ENCODE measurements at regions not wholly inside any gene's neighbourhood (a gene's known extent, or its start where the extent isn't known, plus 50 kb on each side); places are given as distances from the start of the nearest gene placed in this dataset.

GRCh38 chr3:160133757-160134156, 91.5 kb upstream of the C3orf80 start:
- Histone ChIP-seq H3K4me1 (no peaks in the 10 kb centered on the region), H3K27ac (no peak overlapping the region), H3K27me3 (no peaks in the 10 kb centered on the region), H3K9me3 (no peaks in the 10 kb centered on the region), H3K4me3 (no peak overlapping the region), H3K36me3 (no peaks in the 10 kb centered on the region)
- no peak for DNase-seq (ENCODE audit: low spot score)
- no peak for TF ChIP-seq CTCF (IDR thresholded peaks at IDR 0.05)

- Histone ChIP-seq H3K36me3 (no peaks in the 10 kb centered on the region), H3K27ac (no peak overlapping the region), H3K4me3 (no peak overlapping the region), H3K27me3 (no peaks in the 10 kb centered on the region), H3K4me1 (no peaks in the 10 kb centered on the region), H3K9me3 (no peaks in the 10 kb centered on the region)
- no peak for DNase-seq (ENCODE audit: low spot score)
- no peak for TF ChIP-seq CTCF (IDR thresholded peaks at IDR 0.05)
These were observed 90.8 kb upstream of the C3orf80 start for GRCh38 chr3:160134454-160134853.

- no peaks in the 10 kb centered on the region for H3K36me3 ChIP-seq
- H3K27me3 ChIP-seq, result no peaks in the 10 kb centered on the region
- DNase-seq (ENCODE audit: low spot score), result no peak
- H3K27ac ChIP-seq, result no peak overlapping the region
- no peaks in the 10 kb centered on the region for H3K9me3 ChIP-seq
- no peaks in the 10 kb centered on the region for H3K4me1 ChIP-seq
- H3K4me3 ChIP-seq, result no peak overlapping the region
- no peak for TF ChIP-seq CTCF (IDR thresholded peaks at IDR 0.05)
These were observed 90.3 kb upstream of the C3orf80 start for GRCh38 chr3:160134964-160135363.

- no peak for DNase-seq (ENCODE audit: low spot score)
- TF ChIP-seq CTCF (IDR thresholded peaks at IDR 0.05), result no peak
- Histone ChIP-seq H3K9me3 (no peaks in the 10 kb centered on the region), H3K4me3 (no peak overlapping the region), H3K4me1 (no peaks in the 10 kb centered on the region), H3K36me3 (no peaks in the 10 kb centered on the region), H3K27ac (no peak overlapping the region), H3K27me3 (no peaks in the 10 kb centered on the region)
These were observed 89.4 kb upstream of the C3orf80 start for GRCh38 chr3:160135851-160136250.

GRCh38 chr3:160136421-160136820, 88.8 kb upstream of the C3orf80 start:
- DNase-seq (ENCODE audit: low spot score), result no peak
- Histone ChIP-seq H3K27ac (no peak overlapping the region), H3K27me3 (no peaks in the 10 kb centered on the region), H3K9me3 (no peaks in the 10 kb centered on the region), H3K36me3 (no peaks in the 10 kb centered on the region), H3K4me3 (no peak overlapping the region), H3K4me1 (no peaks in the 10 kb centered on the region)
- no peak for TF ChIP-seq CTCF (IDR thresholded peaks at IDR 0.05)

- DNase-seq (ENCODE audit: low spot score), result no peak
- H3K27ac ChIP-seq, result no peak overlapping the region
- H3K4me1 ChIP-seq, result no peaks in the 10 kb centered on the region
- H3K27me3 ChIP-seq, result no peaks in the 10 kb centered on the region
- H3K9me3 ChIP-seq, result peaks cover 7 to 11% of the 10 kb centered on the region in 2 donors
- TF ChIP-seq CTCF (IDR thresholded peaks at IDR 0.05), result no peak
- no peaks in the 10 kb centered on the region for H3K36me3 ChIP-seq
- H3K4me3 ChIP-seq, result no peak overlapping the region
These were observed 85.9 kb upstream of the C3orf80 start for GRCh38 chr3:160139291-160139690.
